ENCODE measurements at regions not wholly inside any gene's neighbourhood (a gene's known extent, or its start where the extent isn't known, plus 50 kb on each side); places are given as distances from the start of the nearest gene placed in this dataset.

DNA sequence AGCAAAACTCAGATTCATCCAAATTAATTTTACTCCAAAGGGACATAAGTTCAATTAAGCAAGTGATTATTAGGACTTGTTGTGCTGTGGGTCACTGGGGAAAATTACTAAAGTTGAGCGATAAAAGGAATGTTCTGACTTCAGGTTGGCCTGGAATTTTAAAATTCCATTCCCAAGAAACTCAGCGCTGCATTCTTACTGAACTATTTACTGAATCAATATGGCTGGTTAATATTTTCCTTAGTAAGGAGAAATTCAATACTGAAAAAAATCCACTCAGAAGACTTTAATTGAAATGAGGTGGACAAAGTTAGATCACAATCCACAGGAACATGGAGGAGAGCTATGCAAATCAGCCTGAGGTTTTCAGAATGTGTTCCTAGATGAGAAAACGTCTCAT lies 578.9 kb upstream of the NR5A2 start:
- no peak for TF ChIP-seq POLR2A (IDR thresholded peaks at IDR 0.05)
- TF ChIP-seq, protein P1, sequence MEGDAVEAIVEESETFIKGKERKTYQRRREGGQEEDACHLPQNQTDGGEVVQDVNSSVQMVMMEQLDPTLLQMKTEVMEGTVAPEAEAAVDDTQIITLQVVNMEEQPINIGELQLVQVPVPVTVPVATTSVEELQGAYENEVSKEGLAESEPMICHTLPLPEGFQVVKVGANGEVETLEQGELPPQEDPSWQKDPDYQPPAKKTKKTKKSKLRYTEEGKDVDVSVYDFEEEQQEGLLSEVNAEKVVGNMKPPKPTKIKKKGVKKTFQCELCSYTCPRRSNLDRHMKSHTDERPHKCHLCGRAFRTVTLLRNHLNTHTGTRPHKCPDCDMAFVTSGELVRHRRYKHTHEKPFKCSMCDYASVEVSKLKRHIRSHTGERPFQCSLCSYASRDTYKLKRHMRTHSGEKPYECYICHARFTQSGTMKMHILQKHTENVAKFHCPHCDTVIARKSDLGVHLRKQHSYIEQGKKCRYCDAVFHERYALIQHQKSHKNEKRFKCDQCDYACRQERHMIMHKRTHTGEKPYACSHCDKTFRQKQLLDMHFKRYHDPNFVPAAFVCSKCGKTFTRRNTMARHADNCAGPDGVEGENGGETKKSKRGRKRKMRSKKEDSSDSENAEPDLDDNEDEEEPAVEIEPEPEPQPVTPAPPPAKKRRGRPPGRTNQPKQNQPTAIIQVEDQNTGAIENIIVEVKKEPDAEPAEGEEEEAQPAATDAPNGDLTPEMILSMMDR (IDR thresholded peaks at IDR 0.05) = no peak
